HL-60/S4 treated with phorbol 12-myristate 13-acetate at 8.2 ng/mL for 4 days and 3 days (cell line): ENCODE measurements at regions not wholly inside any gene's neighbourhood (a gene's known extent, or its start where the extent isn't known, plus 50 kb on each side); places are given as distances from the start of the nearest gene placed in this dataset.
"Not testable (repeated sequence)": the region's sequence is repeated elsewhere in the genome, so short reads cannot be mapped to it uniquely, and the experiment has no call there.

Experiments
- in situ Hi-C: fragments of 300-500 bp; cut with MboI; formaldehyde crosslinking; loops from 2 replicates; pipeline ENCODE4 v1.15.0; 2022; ENCODE audit warnings: low sequenced_read_pairs

- in situ Hi-C loops, result no loop called here
Measured at GRCh38 chr2:194095359-194095758, 1561.7 kb upstream of the SLC39A10 start.

GRCh38 chr2:194090251-194090905, 1566.6 kb upstream of the SLC39A10 start:
- in situ Hi-C loops, result no loop called here

- in situ Hi-C loops, result no loop called here
Measured at GRCh38 chr2:194087089-194087958, 1569.7 kb upstream of the SLC39A10 start.

- in situ Hi-C loops, result no loop called here
Measured at GRCh38 chr2:194086129-194086528, 1570.9 kb upstream of the SLC39A10 start.

GRCh38 chr2:194079989-194080388, 1577.0 kb upstream of the SLC39A10 start:
- in situ Hi-C loops, result no loop called here

GRCh38 chr2:194077366-194077765, 1579.7 kb upstream of the SLC39A10 start:
- in situ Hi-C loops, result no loop called here

- in situ Hi-C loops, result no loop called here
Measured at GRCh38 chr2:194062401-194062800, 1594.6 kb upstream of the SLC39A10 start.

- in situ Hi-C loops, result no loop called here
Measured at GRCh38 chr2:194060269-194060668, 1596.8 kb upstream of the SLC39A10 start.

- in situ Hi-C loops, result no loop called here
Measured at GRCh38 chr2:194054313-194054712, 1602.7 kb upstream of the SLC39A10 start.

- in situ Hi-C loops, result no loop called here
Measured at GRCh38 chr2:194044321-194044720, 1612.7 kb upstream of the SLC39A10 start.

- in situ Hi-C loops, result not testable (repeated sequence)
Measured at GRCh38 chr2:194021130-194021529, 1635.9 kb upstream of the SLC39A10 start.

- in situ Hi-C loops, result no loop called here
Measured at GRCh38 chr2:194020155-194020554, 1636.9 kb upstream of the SLC39A10 start.

GRCh38 chr2:194015751-194016150, 1641.3 kb upstream of the SLC39A10 start:
- in situ Hi-C loops, result no loop called here

- in situ Hi-C loops, result no loop called here
Measured at GRCh38 chr2:194014639-194015038, 1642.4 kb upstream of the SLC39A10 start.

- in situ Hi-C loops, result no loop called here
Measured at GRCh38 chr2:194004590-194005206, 1652.3 kb upstream of the SLC39A10 start.

- in situ Hi-C loops, result no loop called here
Measured at GRCh38 chr2:194003911-194004310, 1653.1 kb upstream of the SLC39A10 start.

GRCh38 chr2:194002699-194003368, 1654.2 kb upstream of the SLC39A10 start:
- in situ Hi-C loops, result no loop called here

- in situ Hi-C loops, result no loop called here
Measured at GRCh38 chr2:193990868-193991267, 1666.2 kb upstream of the SLC39A10 start.

- in situ Hi-C loops, result no loop called here
Measured at GRCh38 chr2:193989645-193990044, 1667.4 kb upstream of the SLC39A10 start.

- in situ Hi-C loops, result no loop called here
Measured at GRCh38 chr2:193988784-193989183, 1668.2 kb upstream of the SLC39A10 start.

- in situ Hi-C loops, result no loop called here
Measured at GRCh38 chr2:193985272-193985671, 1671.8 kb upstream of the SLC39A10 start.
